NCI-H526 treated with DMSO at 0.1 percent for 48 hours (cell line): ENCODE measurements at regions not wholly inside any gene's neighbourhood (a gene's known extent, or its start where the extent isn't known, plus 50 kb on each side); places are given as distances from the start of the nearest gene placed in this dataset.

Experiments
- DNase-seq: peaks from one replicate; lab custom pipeline; 2025; lab: John Stamatoyannopoulos, UW

GRCh38 chr12:29879606-29880308 is 96.0 kb upstream of the TMTC1 start:
- no peak for DNase-seq

- no peak for DNase-seq
Observed at GRCh38 chr12:29869946-29870345, 86.2 kb upstream of the TMTC1 start.

GRCh38 chr12:29867823-29868222 is 84.1 kb upstream of the TMTC1 start:
- DNase-seq, result no peak

GRCh38 chr12:29863665-29864064 is 79.9 kb upstream of the TMTC1 start:
- DNase-seq, result no peak

GRCh38 chr12:29858270-29858786 is 74.6 kb upstream of the TMTC1 start:
- DNase-seq, result no peak

- no peak for DNase-seq
Observed at GRCh38 chr12:29847246-29847645, 63.5 kb upstream of the TMTC1 start.

GRCh38 chr12:29844667-29845066 is 60.9 kb upstream of the TMTC1 start:
- no peak for DNase-seq

GRCh38 chr12:29843036-29843435 is 59.3 kb upstream of the TMTC1 start:
- no peak for DNase-seq

GRCh38 chr12:29838768-29839167 is 55.0 kb upstream of the TMTC1 start:
- no peak for DNase-seq
